ENCODE measurements at regions not wholly inside any gene's neighbourhood (a gene's known extent, or its start where the extent isn't known, plus 50 kb on each side); places are given as distances from the start of the nearest gene placed in this dataset.
"Not testable (repeated sequence)": the region's sequence is repeated elsewhere in the genome, so short reads cannot be mapped to it uniquely, and the experiment has no call there.

DNA sequence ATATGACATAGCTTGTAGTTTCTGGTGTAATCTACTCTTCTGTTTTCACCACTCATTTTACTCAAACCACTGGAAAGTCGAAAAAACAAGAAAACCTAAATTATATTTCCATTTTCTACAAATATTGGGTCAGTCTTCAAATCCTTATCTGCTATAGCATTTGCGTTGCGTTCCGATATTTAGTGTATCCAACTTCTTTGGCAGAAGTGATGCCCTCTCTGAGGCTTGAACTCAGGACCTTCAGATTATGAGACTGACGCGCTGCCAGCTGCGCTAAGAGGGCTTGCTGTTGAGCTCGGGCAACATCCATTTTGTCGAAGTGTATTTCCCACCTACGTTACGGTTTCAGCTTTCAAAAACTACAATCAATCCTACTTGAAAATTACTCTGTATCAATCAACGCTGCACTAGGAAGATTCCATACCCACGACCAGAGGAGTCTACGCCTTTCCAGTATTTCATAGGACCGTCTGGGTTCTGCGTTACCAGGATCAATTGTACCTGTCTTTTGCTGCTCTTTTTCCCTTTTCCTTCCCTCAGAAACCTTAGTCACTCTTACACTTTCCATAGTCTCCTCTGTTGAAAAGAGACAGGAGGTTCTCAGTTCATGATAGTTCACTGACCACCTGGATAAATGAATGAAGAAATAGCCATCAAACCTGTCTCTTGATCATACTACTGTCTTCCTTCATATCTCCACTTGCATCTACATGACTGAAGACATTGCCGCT, 140.5 kb upstream of the ZNF322 start:
- not testable (repeated sequence) for DNase-seq

DNA sequence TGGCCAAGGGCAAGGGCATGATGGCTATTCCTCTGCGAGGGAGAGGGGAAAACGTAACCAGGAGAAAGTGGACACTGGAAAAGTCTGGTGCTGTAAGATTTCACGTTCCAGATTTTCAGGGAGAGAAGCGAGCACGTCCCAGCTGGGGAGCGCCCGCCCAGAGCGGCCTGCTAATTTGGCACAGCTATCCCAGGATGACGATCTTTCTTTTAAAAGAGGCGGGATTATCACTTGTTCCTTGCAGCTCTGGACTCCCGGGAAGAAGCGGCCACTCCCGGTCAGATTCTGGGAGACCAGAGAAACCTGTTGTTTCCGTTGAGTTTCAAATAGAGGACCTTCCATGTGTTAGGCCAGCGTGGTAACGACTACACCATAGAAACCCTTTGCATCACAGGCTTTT, 144.2 kb upstream of the ZNF322 start:
- not testable (repeated sequence) for DNase-seq

DNA sequence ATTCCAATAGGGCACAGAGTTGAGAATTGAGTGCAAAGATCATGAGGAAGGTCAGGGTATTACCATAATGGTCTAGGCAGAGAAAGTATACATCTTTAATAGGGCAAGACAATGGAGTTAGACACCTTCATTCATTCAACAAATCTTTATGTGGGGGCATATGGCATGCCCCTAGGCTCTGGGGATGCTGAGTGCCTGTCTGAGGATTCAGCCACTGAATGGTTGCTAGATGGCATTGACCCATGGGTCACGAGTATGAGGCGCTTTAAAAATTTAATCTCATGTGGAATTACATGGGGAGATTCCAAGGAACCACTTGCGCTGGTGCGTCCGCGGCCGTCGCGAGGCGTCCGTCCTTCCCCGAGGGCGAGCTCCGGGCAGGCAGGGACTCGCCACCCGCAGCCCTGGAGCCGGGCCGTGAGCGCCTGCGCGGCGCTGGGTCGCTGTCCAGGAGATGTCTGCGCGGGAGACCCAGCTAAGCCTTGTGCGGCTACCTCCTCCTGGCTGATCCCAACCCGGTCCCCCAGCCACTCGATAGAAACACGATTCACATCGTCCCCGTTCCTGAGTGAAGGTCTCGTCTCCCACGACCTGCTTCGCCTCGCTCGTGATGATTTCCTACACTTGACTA, 152.1 kb upstream of the ZNF322 start:
- DNase-seq, result not testable (repeated sequence)

DNA sequence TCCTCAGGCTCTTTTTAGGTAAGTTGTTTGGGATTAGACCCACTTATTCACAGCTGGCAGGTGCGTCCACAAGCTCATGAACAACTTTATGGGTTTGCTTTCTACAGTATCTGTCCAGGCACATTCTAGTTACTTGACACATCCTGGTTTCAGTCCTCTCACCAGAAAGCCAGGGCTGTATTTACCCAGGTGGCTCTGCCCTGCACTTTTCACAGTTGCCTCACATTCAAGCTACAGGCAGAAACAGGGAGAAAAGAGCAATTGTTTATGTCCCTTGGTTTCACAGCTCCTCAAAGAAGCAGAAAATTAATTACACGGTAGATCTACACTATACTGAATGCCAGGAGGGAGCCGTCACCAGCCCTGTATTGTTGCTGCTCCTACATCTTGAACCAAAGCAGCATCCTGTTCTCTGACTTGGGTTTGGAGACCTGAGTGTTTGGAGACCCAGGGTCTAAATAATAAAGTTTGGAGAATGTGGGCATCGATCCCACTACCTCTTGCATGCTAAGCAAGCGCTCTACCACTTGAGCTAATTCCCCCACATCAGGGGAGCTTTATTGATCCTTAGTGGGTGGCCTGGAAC, 159.2 kb upstream of the ZNF322 start:
- DNase-seq, result not testable (repeated sequence)

DNA sequence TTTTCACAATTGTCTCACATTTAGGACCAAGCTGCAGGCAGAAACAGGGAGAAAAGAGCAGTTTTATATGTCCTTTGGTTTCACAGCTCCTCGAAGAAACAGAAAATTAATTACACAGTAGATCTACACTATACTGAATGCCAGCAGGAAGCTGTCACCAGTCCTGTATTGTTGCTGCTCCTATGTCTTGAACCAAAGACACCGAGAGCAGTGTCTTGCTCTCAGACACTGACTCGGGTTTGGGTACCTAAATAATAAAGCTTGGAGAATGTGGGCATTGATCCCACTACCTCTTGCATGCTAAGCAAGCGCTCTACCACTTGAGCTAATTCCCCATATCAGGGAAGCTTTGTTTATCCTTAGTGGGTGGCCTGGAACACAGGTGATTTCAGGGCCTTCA, 168.4 kb upstream of the ZNF322 start:
- DNase-seq, result not testable (repeated sequence)

DNA sequence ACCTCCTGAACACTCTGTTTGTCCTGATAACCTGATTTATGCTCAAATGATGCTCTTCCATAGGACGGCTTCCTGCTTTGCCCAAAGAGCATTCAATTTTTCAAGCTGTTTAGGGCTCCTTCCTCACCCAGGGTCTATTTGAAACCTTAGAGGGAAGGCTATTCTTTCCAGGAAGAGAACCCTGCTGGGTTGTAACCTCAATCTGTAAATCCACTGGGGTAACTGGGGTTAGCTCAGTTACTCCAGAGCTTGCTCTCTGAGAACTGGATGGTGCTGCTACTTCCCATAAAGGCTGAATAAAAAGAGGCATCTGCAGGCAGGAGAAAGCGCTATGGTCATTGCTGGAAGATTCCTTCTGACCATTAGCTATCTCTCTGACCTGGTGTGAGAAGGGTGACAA, 169.9 kb upstream of the ZNF322 start:
- not testable (repeated sequence) for DNase-seq

DNA sequence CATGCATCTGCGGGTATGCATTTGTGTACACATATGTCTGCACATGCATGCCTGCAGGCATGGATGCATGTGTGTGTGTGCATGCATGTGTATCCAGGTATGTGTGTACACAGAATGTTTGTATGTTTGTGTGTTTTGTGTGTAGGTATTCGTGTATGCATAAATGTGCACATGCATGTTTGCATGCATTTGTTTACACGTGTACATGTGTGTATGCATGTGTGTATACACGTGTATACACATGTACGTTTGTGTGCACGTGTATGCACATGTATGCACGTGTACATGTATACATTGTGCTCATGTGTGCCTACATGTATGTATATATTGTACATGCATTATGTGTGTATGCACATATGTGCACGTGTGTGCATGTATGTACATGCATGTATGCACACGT, 171.4 kb upstream of the ZNF322 start:
- DNase-seq, result not testable (repeated sequence)

DNA sequence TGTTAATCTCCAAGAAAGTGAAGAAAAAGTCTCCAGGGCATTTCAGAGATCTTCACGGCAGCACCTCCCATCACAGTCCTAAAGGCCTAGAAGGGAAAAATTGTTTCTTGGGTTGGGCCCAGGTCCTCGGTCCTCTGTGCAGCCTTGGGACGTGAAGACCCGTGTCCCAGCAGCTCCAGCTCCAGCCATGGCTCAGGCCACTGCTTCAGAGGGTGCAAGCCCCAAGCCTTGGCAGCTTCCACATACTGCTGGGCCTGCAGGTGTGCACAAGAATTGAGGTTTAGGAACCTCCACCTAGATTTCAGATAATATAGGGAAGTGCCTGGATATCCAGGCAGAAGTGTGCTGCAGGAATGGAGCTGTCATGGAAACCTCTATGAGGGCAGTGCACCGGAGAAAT, 176.2 kb upstream of the ZNF322 start:
- not testable (repeated sequence) for DNase-seq

DNA sequence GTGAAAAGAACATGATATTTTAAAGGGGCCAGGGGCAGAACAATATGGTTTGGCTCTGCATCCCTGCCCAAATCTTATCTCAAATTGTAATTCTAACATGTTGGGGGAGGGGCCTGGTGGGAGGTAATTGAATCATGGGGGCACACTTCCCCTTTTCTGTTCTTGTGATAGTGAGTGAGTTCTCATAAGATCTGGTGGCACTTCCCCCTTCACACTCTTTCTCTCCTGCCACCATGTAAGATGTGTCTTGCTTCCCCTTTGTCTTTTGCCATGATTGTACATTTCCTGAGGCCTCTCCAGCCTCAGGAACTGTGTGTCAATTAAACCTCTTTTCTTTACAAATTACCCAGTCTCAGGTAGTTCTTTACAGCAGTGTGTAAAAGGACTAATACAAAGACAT, 177.1 kb upstream of the ZNF322 start:
- not testable (repeated sequence) for DNase-seq

DNA sequence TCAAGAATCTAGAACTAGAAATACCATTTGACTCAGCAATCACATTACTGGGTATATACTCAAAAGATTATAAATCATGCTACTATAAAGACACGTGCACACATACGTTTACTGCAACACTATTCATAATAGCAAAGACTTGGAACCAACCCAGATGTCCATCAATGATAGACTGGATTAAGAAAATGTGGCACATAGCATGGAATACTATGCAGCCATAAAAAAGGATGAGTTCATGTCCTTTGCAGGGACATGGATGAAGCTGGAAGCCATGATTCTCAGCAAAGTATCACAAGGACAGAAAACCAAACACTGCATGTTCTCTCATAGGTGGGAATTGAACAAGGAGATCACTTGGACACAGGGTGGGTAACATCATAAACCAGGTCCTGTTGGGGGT, 185.3 kb upstream of the ZNF322 start:
- DNase-seq, result not testable (repeated sequence)

DNA sequence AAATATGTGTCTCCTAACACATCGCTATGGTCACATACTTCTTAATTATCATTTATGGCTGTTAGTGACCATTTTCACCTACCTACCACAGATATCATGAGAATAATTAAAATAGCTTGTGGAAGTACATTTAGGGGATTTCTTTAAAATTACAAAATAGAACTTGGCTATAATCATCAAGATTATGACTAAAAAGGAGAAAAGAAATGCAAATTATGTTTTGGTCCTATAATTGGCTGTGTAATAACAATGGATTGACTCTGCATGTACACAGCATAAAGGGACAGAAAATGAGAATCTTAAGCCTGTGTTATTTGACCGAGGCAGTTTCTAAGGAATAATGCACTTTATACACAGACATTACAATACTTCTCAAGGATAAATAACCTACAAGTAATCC, 197.7 kb upstream of the ZNF322 start:
- DNase-seq, result not testable (repeated sequence)

DNA sequence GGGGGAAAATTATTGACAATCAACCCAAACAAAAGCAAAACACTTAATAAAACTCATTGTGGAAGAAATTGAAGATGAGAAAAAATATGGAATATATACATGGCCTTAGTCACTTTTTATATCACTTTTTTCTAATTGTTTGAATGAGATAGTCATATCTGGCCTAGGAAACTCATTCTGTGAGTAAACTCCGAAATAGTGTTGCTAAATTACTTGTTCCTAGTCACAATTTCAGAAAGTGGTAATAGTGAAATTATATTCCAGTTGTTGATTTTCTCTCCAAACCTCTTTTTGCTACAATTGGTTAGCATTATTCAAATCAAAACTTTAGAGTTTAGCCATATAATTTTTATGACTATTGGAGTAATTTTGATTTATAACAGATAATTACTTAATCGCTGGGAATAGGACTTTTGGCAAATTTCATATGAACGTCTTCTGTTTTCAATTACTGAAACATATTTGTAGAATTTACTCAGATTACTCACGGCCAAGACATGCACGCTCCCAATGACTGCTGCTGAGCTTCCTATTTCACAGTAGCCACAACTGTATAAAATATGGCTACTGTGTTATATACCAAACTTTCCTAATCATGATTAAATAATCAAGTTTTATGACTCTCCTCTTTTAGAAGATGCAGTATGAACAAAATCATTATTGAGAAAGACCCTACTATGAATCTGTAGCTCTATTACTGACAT, 199.7 kb upstream of the ZNF322 start:
- not testable (repeated sequence) for DNase-seq

DNA sequence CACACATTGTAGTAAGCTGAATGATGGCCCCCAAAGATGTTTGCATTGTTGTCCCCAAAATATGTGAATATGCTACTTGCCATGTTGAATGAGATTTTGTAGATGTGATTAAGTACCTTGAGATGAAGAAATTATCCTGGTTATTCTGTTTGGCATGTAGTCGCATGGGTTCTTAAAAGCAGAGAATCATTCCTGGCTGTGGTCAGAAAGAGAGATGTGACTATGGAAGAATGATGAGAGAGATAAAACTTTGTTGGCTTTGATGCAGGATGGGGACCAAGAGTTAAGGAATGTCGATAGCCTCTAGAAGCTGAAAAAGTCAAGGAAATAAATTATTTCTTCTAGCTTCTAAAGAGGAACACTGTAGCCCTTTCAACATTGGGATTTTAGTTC, 200.2 kb upstream of the ZNF322 start:
- not testable (repeated sequence) for DNase-seq

DNA sequence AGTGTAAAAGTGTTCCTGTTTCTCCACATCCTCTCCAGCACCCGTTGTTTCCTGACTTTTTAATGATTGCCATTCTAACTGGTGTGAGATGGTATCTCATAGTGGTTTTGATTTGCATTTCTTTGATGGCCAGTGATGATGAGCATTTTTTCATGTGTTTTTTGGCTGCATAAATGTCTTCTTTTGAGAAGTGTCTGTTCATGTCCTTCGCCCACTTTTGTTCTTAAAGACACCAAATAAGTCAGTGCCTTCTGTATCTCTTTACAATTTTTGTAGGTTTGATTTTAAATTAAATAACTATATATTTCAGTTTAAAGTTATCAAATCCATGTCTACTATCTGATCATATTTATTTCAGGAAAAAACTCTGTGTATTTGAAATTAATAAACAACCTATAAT, 202.4 kb upstream of the ZNF322 start:
- not testable (repeated sequence) for DNase-seq

DNA sequence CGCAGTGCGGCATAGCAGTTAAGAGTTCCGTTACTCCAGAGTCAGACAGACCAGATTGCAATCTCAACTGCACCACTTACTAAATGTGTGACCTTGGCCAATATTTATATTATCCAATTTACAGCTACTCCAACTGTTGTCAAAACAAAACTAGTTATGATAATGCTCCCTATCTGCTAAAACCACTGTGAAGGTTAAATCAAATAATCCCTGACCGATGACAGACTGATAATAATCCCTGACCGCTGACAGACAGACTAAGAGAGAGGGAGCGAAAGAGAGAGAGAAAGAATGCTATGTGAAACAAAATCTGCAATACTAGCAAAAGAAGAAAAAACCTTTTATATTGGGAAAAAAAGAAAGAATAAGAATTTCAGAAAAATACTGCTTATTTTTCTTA, 204.1 kb upstream of the ZNF322 start:
- DNase-seq, result not testable (repeated sequence)

DNA sequence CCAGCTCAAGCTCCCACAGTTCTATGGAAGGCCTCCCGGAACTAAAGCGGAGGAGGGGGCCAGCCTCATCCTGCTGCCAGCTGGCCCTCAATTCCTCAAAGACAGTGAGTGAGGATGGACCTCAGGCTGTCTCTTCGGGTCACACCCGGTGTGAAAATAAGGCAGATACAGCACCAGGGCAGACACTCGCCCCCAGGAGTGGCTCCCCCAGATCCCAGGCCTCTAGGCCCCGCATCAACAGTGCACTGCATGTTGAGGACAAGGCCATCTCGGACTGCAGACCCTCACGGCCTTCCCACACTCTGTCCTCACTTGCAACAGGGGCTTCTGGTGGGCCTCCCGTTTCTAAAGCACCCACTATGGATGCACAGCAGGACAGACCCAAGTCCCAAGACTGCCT, 239.2 kb upstream of the ZNF322 start:
- DNase-seq, result not testable (repeated sequence)

DNA sequence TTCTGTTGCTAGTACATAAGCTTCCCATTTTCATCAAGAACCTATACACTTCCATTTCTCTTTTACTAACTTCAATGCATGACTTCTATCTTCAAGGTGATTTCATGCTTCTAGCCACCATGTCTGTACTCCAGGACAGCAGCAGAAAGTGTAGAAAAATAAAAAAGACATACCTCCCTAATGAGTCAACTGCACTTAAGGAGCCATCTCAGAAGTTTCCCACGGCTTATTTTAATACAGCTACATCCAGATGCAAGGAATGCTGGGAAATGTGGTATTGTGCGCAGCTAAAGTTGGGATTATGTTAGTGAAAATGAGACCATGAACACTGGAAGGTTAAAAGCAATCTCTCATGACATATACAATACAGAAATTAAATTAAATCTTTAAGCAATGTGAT, 264.7 kb upstream of the ZNF322 start:
- not testable (repeated sequence) for DNase-seq

DNA sequence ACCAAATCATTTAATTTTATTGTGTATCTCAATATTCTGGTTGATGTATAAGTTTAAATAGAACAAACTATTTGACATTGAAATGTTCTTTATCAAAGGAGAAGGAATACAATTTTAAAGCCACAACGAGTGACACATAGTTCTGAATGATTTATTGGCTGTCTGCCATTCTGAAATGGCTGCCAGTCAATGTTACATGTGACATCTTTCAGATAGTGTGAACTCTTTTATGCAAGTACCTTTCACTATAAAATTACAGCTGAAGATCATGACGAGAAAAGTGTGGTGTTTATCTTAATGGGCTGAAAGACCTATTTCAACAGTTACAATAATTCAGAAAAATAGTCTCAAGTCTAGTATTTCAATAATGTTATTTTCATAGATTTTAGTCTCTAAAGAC, 268.6 kb upstream of the ZNF322 start:
- not testable (repeated sequence) for DNase-seq

DNA sequence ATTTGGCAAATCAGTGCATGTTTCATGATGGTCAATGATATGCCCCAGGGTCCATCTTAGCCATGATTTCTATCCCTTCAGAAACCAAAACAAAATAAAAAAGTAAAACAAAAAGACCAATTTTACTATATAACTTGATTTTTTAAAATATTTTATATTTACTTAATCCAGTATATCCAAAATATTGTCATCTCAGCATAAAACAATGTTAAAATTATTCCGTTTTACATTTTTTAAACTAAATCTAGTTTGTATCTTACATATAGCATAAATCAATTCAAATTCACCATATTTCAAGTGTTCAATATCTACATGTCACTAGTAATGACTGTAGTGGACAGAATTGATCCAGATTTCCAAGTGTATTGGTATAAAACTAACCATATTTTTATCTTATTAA, 277.7 kb upstream of the ZNF322 start:
- not testable (repeated sequence) for DNase-seq

DNA sequence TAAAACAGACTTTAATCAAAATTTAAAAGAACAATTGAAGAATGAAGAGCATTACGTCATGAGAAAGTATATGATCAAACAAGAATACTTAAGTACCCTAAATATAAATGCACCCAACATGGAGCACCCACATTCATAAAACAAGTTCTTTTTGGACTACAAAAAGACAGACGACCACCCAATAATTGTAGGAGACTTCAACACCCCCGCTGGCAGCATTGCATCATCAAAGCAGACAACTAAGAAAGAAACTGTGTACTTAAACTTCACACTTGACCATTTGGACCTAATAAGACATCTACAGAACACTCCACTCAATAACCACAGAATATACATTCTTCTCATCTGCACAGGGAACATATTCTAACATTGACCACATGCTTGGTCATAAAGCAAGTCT, 291.7 kb upstream of the ZNF322 start:
- DNase-seq, result not testable (repeated sequence)

DNA sequence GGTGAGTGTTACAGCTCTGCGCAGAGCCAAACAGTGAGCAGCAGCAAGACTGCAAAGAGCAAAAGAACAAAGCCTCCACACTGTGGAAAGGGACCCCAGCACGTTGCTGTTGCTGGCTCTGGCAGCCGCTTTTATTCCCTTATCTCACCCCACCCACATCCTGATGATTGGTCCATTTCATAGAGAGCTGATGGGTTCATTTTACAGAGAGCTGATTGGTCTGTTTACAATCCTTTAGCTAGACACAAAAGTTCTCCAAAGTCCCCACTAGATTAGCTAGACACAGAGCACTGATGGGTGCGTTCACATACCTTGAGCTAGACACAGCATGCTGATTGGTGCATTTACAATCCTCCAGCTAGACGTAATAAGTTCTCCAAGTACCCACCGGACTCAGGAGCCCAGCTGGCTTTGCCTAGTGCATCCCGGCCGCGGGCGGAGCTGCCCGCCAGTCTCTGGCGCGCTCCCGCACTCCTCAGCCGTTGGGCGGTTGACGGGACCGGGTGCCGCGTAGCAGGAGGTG, 291.4 kb upstream of the PRSS16 start:
- DNase-seq, result peak; percentile 60

DNA sequence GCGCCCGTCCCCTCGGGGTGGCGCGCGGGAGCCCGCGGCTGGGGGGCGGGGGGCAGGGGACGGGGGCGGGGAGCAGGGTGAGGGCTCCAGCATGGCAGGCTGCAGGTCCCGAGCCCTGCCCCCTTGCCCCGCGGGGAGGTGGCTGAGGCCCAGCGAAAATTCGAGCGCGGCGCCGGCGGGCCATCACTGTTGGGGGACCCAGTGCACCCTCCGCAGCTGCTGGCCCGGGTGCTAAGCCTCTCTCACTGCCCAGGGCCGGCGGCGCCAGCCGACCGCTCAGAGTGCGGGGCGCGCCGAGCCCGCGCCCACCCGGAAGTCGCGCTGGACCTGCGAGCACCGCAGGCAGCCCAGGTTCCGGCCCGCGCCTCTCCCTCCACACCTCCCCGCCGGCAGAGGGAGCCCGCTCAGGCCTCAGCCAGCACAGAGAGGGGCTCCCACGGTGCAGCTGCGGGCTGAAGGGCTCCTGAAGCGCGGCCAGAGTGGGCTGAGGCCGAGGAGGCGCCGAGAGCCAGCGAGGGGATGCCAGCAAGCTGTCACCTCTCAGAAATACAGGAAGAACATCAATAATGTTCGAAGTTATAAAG, 290.8 kb upstream of the PRSS16 start:
- peak; percentile 84 for DNase-seq

All from NK-92 treated with Interleukin-12 subunit alpha and Interleukin-12 subunit beta, amount 100 ng/mL, for 24 hours (cell line).